ENCODE measurements at regions not wholly inside any gene's neighbourhood (a gene's known extent, or its start where the extent isn't known, plus 50 kb on each side); places are given as distances from the start of the nearest gene placed in this dataset.

- TF ChIP-seq CTCF (IDR thresholded peaks at IDR 0.05) (no peak), POLR2A (IDR thresholded peaks at IDR 0.05) (no peak)
These were observed 253.3 kb downstream of the ERMARD start for GRCh38 chr6:170004585-170005210.
